Mesenchymal stem cell (in vitro differentiated cells and primary cell): ENCODE measurements at regions not wholly inside any gene's neighbourhood (a gene's known extent, or its start where the extent isn't known, plus 50 kb on each side); places are given as distances from the start of the nearest gene placed in this dataset.
A peak's percentile ranks its signal among the peaks of the same experiment; 100 is the strongest.

Experiments
- DNase-seq: peaks from one replicate; pipeline ENCODE4 v3.0.0-alpha.2; 2013
- H2AFZ ChIP-seq: one replicate; pipeline ENCODE4 v1.6.1; 2013; ENCODE audit warnings: low read depth, mild to moderate bottlenecking, control low read depth, inconsistent platforms, low read length, moderate library complexity
- H2AK5ac ChIP-seq: 2 replicates; pipeline ENCODE4 v1.6.1; 2013; ENCODE audit warnings: low read length, moderate library complexity, mild to moderate bottlenecking, inconsistent platforms; ENCODE audit not compliant: severe bottlenecking
- H2BK120ac ChIP-seq: one replicate; pipeline ENCODE4 v1.6.1; 2013; ENCODE audit warnings: low read depth, mild to moderate bottlenecking, inconsistent platforms, low read length, moderate library complexity
- H2BK12ac ChIP-seq, 2 experiments: one replicate each; pipeline ENCODE4 v1.6.1; 2013; ENCODE audit warnings: inconsistent platforms in 2 of 2, low read length in 2 of 2, mild to moderate bottlenecking in 2 of 2, moderate library complexity in 2 of 2, control low read depth in 1 of 2
- H2BK15ac ChIP-seq: one replicate; pipeline ENCODE4 v1.6.1; 2013; ENCODE audit warnings: mild to moderate bottlenecking, low read depth, inconsistent platforms; ENCODE audit not compliant: poor library complexity, severe bottlenecking
- H2BK5ac ChIP-seq: 2 replicates; pipeline ENCODE4 v1.6.1; 2013; ENCODE audit warnings: low read depth, mild to moderate bottlenecking, low read length, control low read depth, inconsistent platforms; ENCODE audit not compliant: poor library complexity, severe bottlenecking
- H3K14ac ChIP-seq, 2 experiments: one replicate each; pipeline ENCODE4 v1.6.1; 2013; ENCODE audit warnings: inconsistent platforms in 2 of 2, low read length in 2 of 2, control low read depth in 1 of 2, mild to moderate bottlenecking in 1 of 2, moderate library complexity in 1 of 2
- H3K18ac ChIP-seq, 2 experiments: one replicate each; pipeline ENCODE4 v1.6.1; 2013; ENCODE audit warnings: inconsistent platforms in 2 of 2, low read length in 2 of 2, control low read depth in 1 of 2, low read depth in 1 of 2, mild to moderate bottlenecking in 1 of 2
- H3K23ac ChIP-seq, 2 experiments: one replicate each; pipeline ENCODE4 v1.6.1; 2013; ENCODE audit warnings: inconsistent platforms in 2 of 2, low read length in 2 of 2, mild to moderate bottlenecking in 2 of 2, moderate library complexity in 2 of 2, control low read depth in 1 of 2
- H3K27ac ChIP-seq: 2 replicates; pipeline ENCODE4 v1.5.1; 2013; ENCODE audit warnings: mild to moderate bottlenecking, moderate library complexity, low read length, control low read depth, inconsistent platforms; ENCODE audit not compliant: poor library complexity, severe bottlenecking
- H3K27me3 ChIP-seq, 2 experiments: 2 replicates each; pipeline versions ENCODE4 v1.6.1 to v1.7.0; 2013; ENCODE audit warnings: low read length in 2 of 2, mild to moderate bottlenecking in 2 of 2, moderate library complexity in 2 of 2, control low read depth in 1 of 2, inconsistent platforms in 1 of 2; ENCODE audit not compliant: control insufficient read depth in 1 of 2, insufficient read depth in 1 of 2
- H3K36me3 ChIP-seq, 2 experiments: 2 replicates each; pipeline versions ENCODE4 v1.6.1 to v1.7.0; 2013; ENCODE audit warnings: low read length in 2 of 2, control low read depth in 1 of 2, inconsistent platforms in 1 of 2, low read depth in 1 of 2, mild to moderate bottlenecking in 1 of 2; ENCODE audit not compliant: insufficient read depth in 2 of 2, control insufficient read depth in 1 of 2
- H3K4ac ChIP-seq, 2 experiments: one replicate each; pipeline ENCODE4 v1.6.1; 2013; ENCODE audit warnings: inconsistent platforms in 2 of 2, low read length in 2 of 2, mild to moderate bottlenecking in 2 of 2, moderate library complexity in 2 of 2, control low read depth in 1 of 2, low read depth in 1 of 2
- H3K4me1 ChIP-seq: 2 replicates; pipeline ENCODE4 v1.6.1; 2013; ENCODE audit warnings: low read depth, low read length, control low read depth; ENCODE audit not compliant: control insufficient read depth, insufficient read depth
- H3K4me2 ChIP-seq: 2 replicates; pipeline ENCODE4 v1.6.1; 2013; ENCODE audit warnings: low read length, mild to moderate bottlenecking, inconsistent platforms; ENCODE audit not compliant: poor library complexity, severe bottlenecking
- H3K4me3 ChIP-seq, 2 experiments: 2 replicates each; pipeline versions ENCODE4 v1.5.1 to v1.7.0; 2013; ENCODE audit warnings: low read length in 2 of 2, mild to moderate bottlenecking in 2 of 2, control low read depth in 1 of 2, low read depth in 1 of 2; ENCODE audit not compliant: insufficient read depth in 1 of 2
- H3K79me1 ChIP-seq: replicated peaks from 2 replicates; pipeline ENCODE4 v1.6.1; 2013; ENCODE audit warnings: mild to moderate bottlenecking, control low read depth, low read length, inconsistent platforms; ENCODE audit not compliant: poor library complexity, severe bottlenecking
- H3K9ac ChIP-seq: 2 replicates; pipeline ENCODE4 v1.7.0; 2013; ENCODE audit warnings: mild to moderate bottlenecking, low read length, moderate library complexity
- H3K9me3 ChIP-seq: 2 replicates; pipeline ENCODE4 v1.7.0; 2013; ENCODE audit warnings: mild to moderate bottlenecking, low read length; ENCODE audit not compliant: control insufficient read depth
- H4K8ac ChIP-seq: one replicate; pipeline ENCODE4 v1.6.1; 2013; ENCODE audit warnings: inconsistent platforms, mild to moderate bottlenecking, low read length, moderate library complexity
- H4K91ac ChIP-seq: one replicate; pipeline ENCODE4 v1.6.1; 2013; ENCODE audit warnings: mild to moderate bottlenecking, low read length, inconsistent platforms
- WGBS: methylation state at CpG from one replicate; pipeline ENCODE4 v1.1.7; 2013; ENCODE audit warnings: mixed read lengths; 5-methylcytosine and 5-hydroxymethylcytosine counted together

DNA sequence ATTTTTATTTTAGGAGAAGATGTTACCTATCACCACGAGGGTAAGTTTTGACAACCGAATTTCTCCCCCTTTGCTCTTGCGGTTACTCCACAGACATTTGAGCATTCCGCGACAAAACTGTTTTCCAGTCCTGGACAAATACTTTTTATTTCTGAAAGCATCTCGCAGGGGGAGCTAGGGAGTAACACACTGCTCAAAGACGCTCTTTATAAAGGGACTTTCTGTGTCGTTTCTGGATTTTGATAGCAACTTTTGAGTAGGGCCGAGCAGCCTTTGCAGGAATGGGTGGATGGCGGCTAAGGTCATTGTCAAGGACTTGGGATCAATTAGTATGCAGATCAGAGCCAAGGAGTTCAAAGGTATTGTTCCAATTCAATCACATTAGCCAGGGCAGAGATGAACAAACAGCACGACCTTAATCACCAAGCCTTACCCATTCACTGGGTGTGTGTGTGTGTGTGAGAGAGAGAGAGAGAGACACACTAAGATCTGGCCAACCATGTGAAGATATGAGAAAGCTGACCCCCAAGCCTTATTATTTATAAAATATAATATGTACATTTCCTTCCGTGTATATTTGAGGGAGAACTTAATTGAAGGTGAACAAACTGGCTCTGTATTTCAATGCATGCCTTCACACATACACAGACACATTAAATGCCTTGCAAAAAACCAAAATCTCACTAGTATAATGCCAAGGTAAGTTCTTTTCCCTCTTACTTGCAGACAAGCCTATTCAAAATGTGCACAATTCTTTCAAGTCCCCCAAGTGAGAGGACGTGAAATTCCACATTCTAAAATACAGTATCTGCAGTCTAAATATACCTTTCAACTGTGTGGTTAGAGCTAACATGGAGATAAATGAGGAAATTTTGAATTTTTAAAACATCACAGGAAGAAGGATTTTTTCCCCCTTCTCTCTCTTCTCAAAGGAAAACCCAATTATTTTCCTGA is 613.8 kb downstream of the VRK1 start:
- Histone ChIP-seq H3K9ac (no peak overlapping the region), H4K91ac (no peak overlapping the region), H3K18ac (no peak overlapping the region), H3K4me1 (no peaks in the 10 kb centered on the region), H2BK120ac (no peak overlapping the region), H4K8ac (no peak overlapping the region), H2BK15ac (no peak overlapping the region), H2BK5ac (no peak overlapping the region), H3K4me3 (no peak overlapping the region), H2AFZ (no peak overlapping the region), H3K27me3 (peaks cover 8 to 41% of the 10 kb centered on the region in 2 experiments), H3K4ac (no peak overlapping the region), H3K9me3 (no peaks in the 10 kb centered on the region), H3K79me1 (no peaks in the 10 kb centered on the region), H3K4me2 (no peak overlapping the region), H3K23ac (no peak overlapping the region), H3K27ac (no peak overlapping the region), H3K36me3 (no peaks in the 10 kb centered on the region), H2BK12ac (no peak overlapping the region), H2AK5ac (no peak overlapping the region), H3K14ac (no peak overlapping the region)
- DNase-seq = no peak
- WGBS = 58% methylated on average over 11 of the region's 13 CpGs

GRCh38 chr14:97411938-97412612 is 614.9 kb downstream of the VRK1 start:
- no peak overlapping the region for H3K9ac ChIP-seq
- no peak overlapping the region for H2AFZ ChIP-seq
- WGBS = 10% methylated on average over 11 of the region's 15 CpGs
- no peak overlapping the region for H3K4me3 ChIP-seq
- H3K27me3 ChIP-seq = peaks cover 8 to 44% of the 10 kb centered on the region in 2 experiments
- no peak overlapping the region for H3K27ac ChIP-seq
- H3K9me3 ChIP-seq = no peaks in the 10 kb centered on the region
- H4K91ac ChIP-seq = no peak overlapping the region
- H3K4me2 ChIP-seq = no peak overlapping the region
- no peak overlapping the region for H3K4ac ChIP-seq
- H3K79me1 ChIP-seq = no peaks in the 10 kb centered on the region
- H2BK5ac ChIP-seq = no peak overlapping the region
- no peak overlapping the region for H3K14ac ChIP-seq
- no peak overlapping the region for H3K18ac ChIP-seq
- H3K36me3 ChIP-seq = no peaks in the 10 kb centered on the region
- DNase-seq = no peak
- H3K4me1 ChIP-seq = no peaks in the 10 kb centered on the region
- no peak overlapping the region for H3K23ac ChIP-seq
- H2BK15ac ChIP-seq = no peak overlapping the region
- no peak overlapping the region for H2AK5ac ChIP-seq
- no peak overlapping the region for H2BK120ac ChIP-seq
- no peak overlapping the region for H2BK12ac ChIP-seq
- H4K8ac ChIP-seq = no peak overlapping the region

DNA sequence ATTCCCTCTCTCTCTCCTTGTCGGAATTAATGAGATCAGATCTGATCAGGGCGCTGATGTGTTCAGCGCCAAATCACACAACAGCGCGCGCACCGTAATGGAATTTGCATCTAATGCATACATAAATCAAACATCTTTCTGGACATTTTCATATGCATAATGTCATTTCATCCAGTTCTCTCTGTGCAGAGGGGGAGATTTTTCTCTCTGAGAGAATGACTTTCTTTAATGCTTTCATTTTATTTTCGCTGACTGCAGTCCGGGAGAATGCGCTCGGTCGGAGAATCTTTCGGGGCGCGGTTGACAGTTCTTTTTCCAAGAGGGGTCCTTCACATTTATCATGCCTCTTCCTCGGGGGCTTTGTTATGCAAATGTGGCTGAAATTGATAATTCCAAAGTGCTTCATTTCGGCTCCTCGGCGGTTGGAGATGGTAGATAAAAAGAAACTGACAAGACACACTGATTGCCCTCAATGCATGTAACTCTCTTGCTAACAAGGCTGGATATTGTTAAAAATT is 615.9 kb downstream of the VRK1 start:
- H3K4me1 ChIP-seq = no peaks in the 10 kb centered on the region
- no peak overlapping the region for H4K8ac ChIP-seq
- peaks cover 8 to 44% of the 10 kb centered on the region in 2 experiments for H3K27me3 ChIP-seq
- no peaks in the 10 kb centered on the region for H3K9me3 ChIP-seq
- no peak overlapping the region for H3K4me2 ChIP-seq
- peak overlapping the region in 1 of 2 experiments; percentile 73 for H3K4me3 ChIP-seq
- no peak overlapping the region for H2AK5ac ChIP-seq
- no peaks in the 10 kb centered on the region for H3K79me1 ChIP-seq
- no peak overlapping the region for H2BK15ac ChIP-seq
- H3K23ac ChIP-seq = no peak overlapping the region
- H3K9ac ChIP-seq = peak overlapping the region; percentile 51
- 15% methylated on average over 16 of the region's 19 CpGs for WGBS
- no peak overlapping the region for H3K27ac ChIP-seq
- H2BK12ac ChIP-seq = no peak overlapping the region
- H4K91ac ChIP-seq = no peak overlapping the region
- H3K14ac ChIP-seq = no peak overlapping the region
- no peak for DNase-seq
- no peak overlapping the region for H2AFZ ChIP-seq
- no peak overlapping the region for H2BK120ac ChIP-seq
- no peak overlapping the region for H2BK5ac ChIP-seq
- H3K4ac ChIP-seq = no peak overlapping the region
- no peaks in the 10 kb centered on the region for H3K36me3 ChIP-seq
- no peak overlapping the region for H3K18ac ChIP-seq
